ENCODE measurements at regions not wholly inside any gene's neighbourhood (a gene's known extent, or its start where the extent isn't known, plus 50 kb on each side); places are given as distances from the start of the nearest gene placed in this dataset.
"Not testable (repeated sequence)": the region's sequence is repeated elsewhere in the genome, so short reads cannot be mapped to it uniquely, and the experiment has no call there.

DNA sequence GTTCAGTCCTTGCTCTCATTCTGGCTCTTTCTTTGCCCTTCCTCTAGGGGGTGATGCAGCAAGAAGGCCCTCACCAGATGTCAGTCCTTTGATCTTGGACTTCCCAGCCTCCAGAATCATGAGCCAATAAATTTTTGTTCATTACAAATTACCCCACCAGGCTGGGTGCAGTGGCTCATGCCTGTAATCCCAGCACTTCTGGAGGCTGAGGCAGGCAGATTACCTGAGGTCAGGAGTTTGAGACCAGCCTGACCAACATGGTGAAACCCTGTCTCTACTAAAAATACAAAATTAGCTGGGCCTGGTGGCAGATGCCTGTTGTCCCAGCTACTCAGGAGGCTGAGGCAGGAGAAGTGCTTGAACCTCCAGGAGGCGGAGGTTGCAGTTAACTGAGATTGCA, 106.3 kb upstream of the TRPM1 start:
- peaks cover 7 to 13% of the 10 kb centered on the region in 2 experiments for H3K27me3 ChIP-seq (ENCODE audit: control insufficient read depth in 2 of 2, insufficient read depth in 2 of 2, low read length in 2 of 2)
- H3K27ac ChIP-seq (ENCODE audit: insufficient read depth, low read depth, low read length); BruUV-seq (replicated peaks); CTCF ChIA-PET; H3K4me2 ChIP-seq (ENCODE audit: insufficient read depth, low read length); H3K36me3 ChIP-seq (ENCODE audit: control insufficient read depth in 2 of 2, extremely low read depth in 1 of 2, insufficient read depth in 2 of 2, low read length in 2 of 2); H3K9me1 ChIP-seq (replicated peaks; ENCODE audit: control insufficient read depth, extremely low read depth, insufficient read depth, low read length); H3K9me3 ChIP-seq (replicated peaks; ENCODE audit: control insufficient read depth, insufficient read depth, low read length); H4K20me1 ChIP-seq (replicated peaks; ENCODE audit: control insufficient read depth, extremely low read depth, insufficient read depth, low read length); POLR2A ChIA-PET; H3K79me2 ChIP-seq (ENCODE audit: control insufficient read depth, insufficient read depth, low read length); intact Hi-C loops (cut with micrococcal nuclease); H2AFZ ChIP-seq (ENCODE audit: low read depth, low read length); H3K9ac ChIP-seq (replicated peaks; ENCODE audit: extremely low read depth, insufficient read depth, low read length); H3K4me1 ChIP-seq (ENCODE audit: control insufficient read depth, extremely low read depth, insufficient read depth, low read length); H3K4me3 ChIP-seq (replicated peaks in 1 of 3; ENCODE audit: insufficient read depth in 1 of 3, low read depth in 1 of 3, low read length in 3 of 3); DNase-seq (ENCODE audit: low read depth, low spot score); FAIRE-seq: not testable (repeated sequence)
- dilution Hi-C loops (cut with MboI; ENCODE audit: extremely low pct_ligation_motif_present, low sequenced_read_pairs): loop anchor here (25.0 kb wide), 2 partner anchors 104 to 279 kb away; no protein-coding TSS in a partner anchor

DNA sequence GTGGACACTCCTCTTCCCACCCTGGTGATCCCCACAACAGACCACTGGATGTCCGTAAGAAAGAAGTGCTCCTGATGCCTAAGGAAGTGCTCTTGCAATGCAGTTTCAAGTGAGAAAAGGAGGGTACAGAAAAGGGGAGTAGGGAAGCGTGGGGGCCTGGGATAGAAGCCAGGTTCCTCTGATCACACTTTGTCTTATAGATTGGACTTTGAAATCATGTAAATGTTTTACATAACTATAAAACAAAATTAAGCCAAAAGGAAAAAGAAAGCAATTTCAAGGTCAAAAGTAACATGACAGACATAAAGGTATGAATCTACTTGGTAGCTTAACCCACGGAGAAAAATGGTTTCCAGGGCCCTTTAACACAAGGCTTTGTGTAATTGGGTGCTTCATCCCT, 107.3 kb upstream of the TRPM1 start:
- FAIRE-seq: no peak
- H3K4me3 ChIP-seq (replicated peaks in 1 of 3; ENCODE audit: insufficient read depth in 1 of 3, low read depth in 1 of 3, low read length in 3 of 3): no peak overlapping the region
- H2AFZ ChIP-seq (ENCODE audit: low read depth, low read length): no peak overlapping the region
- TF ChIP-seq JUN (IDR thresholded peaks at IDR 0.05; ENCODE audit: borderline replicate concordance, insufficient read depth, insufficient read length, low read depth): no peak
- TF ChIP-seq GATA2 (IDR thresholded peaks at IDR 0.05; ENCODE audit: insufficient read depth, insufficient read length, low read depth, low read length): no peak
- no peak for TF ChIP-seq POLR2AphosphoS5 (IDR thresholded peaks at IDR 0.05; ENCODE audit: insufficient read depth, low read depth, low read length)
- TF ChIP-seq, protein P1, sequence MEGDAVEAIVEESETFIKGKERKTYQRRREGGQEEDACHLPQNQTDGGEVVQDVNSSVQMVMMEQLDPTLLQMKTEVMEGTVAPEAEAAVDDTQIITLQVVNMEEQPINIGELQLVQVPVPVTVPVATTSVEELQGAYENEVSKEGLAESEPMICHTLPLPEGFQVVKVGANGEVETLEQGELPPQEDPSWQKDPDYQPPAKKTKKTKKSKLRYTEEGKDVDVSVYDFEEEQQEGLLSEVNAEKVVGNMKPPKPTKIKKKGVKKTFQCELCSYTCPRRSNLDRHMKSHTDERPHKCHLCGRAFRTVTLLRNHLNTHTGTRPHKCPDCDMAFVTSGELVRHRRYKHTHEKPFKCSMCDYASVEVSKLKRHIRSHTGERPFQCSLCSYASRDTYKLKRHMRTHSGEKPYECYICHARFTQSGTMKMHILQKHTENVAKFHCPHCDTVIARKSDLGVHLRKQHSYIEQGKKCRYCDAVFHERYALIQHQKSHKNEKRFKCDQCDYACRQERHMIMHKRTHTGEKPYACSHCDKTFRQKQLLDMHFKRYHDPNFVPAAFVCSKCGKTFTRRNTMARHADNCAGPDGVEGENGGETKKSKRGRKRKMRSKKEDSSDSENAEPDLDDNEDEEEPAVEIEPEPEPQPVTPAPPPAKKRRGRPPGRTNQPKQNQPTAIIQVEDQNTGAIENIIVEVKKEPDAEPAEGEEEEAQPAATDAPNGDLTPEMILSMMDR (IDR thresholded peaks at IDR 0.05; ENCODE audit: extremely low read depth in 1 of 2, insufficient read depth in 1 of 2, low read depth in 1 of 2, low read length in 2 of 2): no peak
- no peak for TF ChIP-seq POLR2A (IDR thresholded peaks at IDR 0.05; ENCODE audit: low read depth, low read length)
- TF ChIP-seq FOS (IDR thresholded peaks at IDR 0.05; ENCODE audit: borderline replicate concordance, insufficient read depth, low read length): no peak
- H3K9me3 ChIP-seq (replicated peaks; ENCODE audit: control insufficient read depth, insufficient read depth, low read length): no peaks in the 10 kb centered on the region
- H3K27ac ChIP-seq (ENCODE audit: insufficient read depth, low read depth, low read length): no peak overlapping the region
- no peak for DNase-seq (ENCODE audit: low read depth, low spot score)
- H3K27me3 ChIP-seq (ENCODE audit: control insufficient read depth in 2 of 2, insufficient read depth in 2 of 2, low read length in 2 of 2): peaks cover 7 to 13% of the 10 kb centered on the region in 2 experiments
- no peak overlapping the region for H3K4me2 ChIP-seq (ENCODE audit: insufficient read depth, low read length)
- no TSS peak for BruUV-seq (replicated peaks)
- no peaks in the 10 kb centered on the region for H3K79me2 ChIP-seq (ENCODE audit: control insufficient read depth, insufficient read depth, low read length)
- H4K20me1 ChIP-seq (replicated peaks; ENCODE audit: control insufficient read depth, extremely low read depth, insufficient read depth, low read length): no peaks in the 10 kb centered on the region
- H3K4me1 ChIP-seq (ENCODE audit: control insufficient read depth, extremely low read depth, insufficient read depth, low read length): no peaks in the 10 kb centered on the region
- dilution Hi-C loops (cut with MboI; ENCODE audit: extremely low pct_ligation_motif_present, low sequenced_read_pairs) (loop anchor here (25.0 kb wide), 2 partner anchors 103 to 278 kb away; no protein-coding TSS in a partner anchor), intact Hi-C loops (cut with micrococcal nuclease) (no loop called here)
- CTCF ChIA-PET: no interaction called here
- no peak overlapping the region for H3K9ac ChIP-seq (replicated peaks; ENCODE audit: extremely low read depth, insufficient read depth, low read length)
- H3K9me1 ChIP-seq (replicated peaks; ENCODE audit: control insufficient read depth, extremely low read depth, insufficient read depth, low read length): no peaks in the 10 kb centered on the region
- no peaks in the 10 kb centered on the region for H3K36me3 ChIP-seq (ENCODE audit: control insufficient read depth in 2 of 2, extremely low read depth in 1 of 2, insufficient read depth in 2 of 2, low read length in 2 of 2)
- POLR2A ChIA-PET: no interaction called here
